GM10248 (cell line): ENCODE measurements at regions not wholly inside any gene's neighbourhood (a gene's known extent, or its start where the extent isn't known, plus 50 kb on each side); places are given as distances from the start of the nearest gene placed in this dataset.

Experiments
- CTCF ChIA-PET: fragments of 300-600 bp; sonication (Branson Sonifier 250); formaldehyde crosslinking; extraction: SDS; loops from one replicate; lab custom pipeline; 2021; ENCODE audit warnings: antibody characterized with exemption; lab: Yijun Ruan, JAX
- POLR2A ChIA-PET: fragments of 350-650 bp; sonication (Branson Sonifier 250); formaldehyde crosslinking; extraction: SDS; loops from one replicate; lab custom pipeline; 2020; ENCODE audit warnings: antibody characterized with exemption; lab: Yijun Ruan, JAX
- DNase-seq: peaks from one replicate; pipeline ENCODE4 v3.0.0; 2012; ENCODE audit errors: extremely low spot score
- TF ChIP-seq, protein P1 (sequence below): IDR thresholded peaks from 2 replicates; pipeline ENCODE4 v1.5.1; 2012; ENCODE audit warnings: mild to moderate bottlenecking, low read depth; ENCODE audit errors: extremely low read depth, missing control alignments, control extremely low read depth

DNA sequence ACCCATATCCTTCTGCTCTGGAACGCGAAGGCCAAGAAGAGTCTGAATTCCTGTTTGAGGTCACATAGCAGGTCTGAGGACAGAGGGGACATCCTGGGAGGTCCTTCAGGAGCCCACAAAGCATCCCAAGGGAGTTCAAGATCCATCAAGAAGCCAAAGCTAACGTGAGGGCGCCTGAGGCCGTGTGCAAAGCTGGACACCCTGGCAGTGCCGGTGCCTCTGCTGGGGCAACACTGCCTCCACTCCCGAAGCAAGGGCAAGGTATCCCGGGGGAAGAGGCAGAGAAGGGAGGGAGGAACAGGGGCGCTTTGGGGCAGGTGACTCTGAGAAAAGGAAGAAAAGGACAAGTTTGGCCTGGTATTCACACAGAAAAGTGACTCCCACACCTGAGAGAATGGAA is 50.3 kb upstream of the CDON start:
- ChIA-PET POLR2A (no interaction called here), CTCF (no interaction called here)
- DNase-seq, result no peak
- TF ChIP-seq, protein P1, sequence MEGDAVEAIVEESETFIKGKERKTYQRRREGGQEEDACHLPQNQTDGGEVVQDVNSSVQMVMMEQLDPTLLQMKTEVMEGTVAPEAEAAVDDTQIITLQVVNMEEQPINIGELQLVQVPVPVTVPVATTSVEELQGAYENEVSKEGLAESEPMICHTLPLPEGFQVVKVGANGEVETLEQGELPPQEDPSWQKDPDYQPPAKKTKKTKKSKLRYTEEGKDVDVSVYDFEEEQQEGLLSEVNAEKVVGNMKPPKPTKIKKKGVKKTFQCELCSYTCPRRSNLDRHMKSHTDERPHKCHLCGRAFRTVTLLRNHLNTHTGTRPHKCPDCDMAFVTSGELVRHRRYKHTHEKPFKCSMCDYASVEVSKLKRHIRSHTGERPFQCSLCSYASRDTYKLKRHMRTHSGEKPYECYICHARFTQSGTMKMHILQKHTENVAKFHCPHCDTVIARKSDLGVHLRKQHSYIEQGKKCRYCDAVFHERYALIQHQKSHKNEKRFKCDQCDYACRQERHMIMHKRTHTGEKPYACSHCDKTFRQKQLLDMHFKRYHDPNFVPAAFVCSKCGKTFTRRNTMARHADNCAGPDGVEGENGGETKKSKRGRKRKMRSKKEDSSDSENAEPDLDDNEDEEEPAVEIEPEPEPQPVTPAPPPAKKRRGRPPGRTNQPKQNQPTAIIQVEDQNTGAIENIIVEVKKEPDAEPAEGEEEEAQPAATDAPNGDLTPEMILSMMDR, result no peak

DNA sequence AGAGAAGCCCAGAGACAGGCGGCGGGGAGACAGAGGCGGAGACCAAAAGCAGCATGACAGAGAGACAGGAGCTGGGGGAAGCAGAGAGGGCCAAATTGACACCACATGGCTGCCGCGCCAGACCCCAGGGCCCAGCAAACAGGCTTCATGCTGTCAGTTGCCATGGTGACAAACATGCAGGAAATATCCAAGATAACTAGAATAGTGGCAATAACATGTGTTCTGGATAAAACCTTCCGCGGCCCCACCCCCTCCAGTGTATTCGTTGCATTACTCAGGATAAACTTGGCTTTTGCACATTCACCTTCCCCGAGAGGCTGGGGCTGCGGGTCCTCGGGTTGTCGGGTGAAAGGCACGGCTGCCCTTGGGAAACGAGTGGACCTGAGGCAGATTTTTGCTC is 49.9 kb upstream of the CDON start:
- ChIA-PET CTCF (no interaction called here), POLR2A (no interaction called here)

More for the DNA sequence above, 49.9 kb upstream of the CDON start:
- TF ChIP-seq, protein P1, result no peak
- DNase-seq, result no peak
